ENCODE measurements at regions not wholly inside any gene's neighbourhood (a gene's known extent, or its start where the extent isn't known, plus 50 kb on each side); places are given as distances from the start of the nearest gene placed in this dataset.

DNA sequence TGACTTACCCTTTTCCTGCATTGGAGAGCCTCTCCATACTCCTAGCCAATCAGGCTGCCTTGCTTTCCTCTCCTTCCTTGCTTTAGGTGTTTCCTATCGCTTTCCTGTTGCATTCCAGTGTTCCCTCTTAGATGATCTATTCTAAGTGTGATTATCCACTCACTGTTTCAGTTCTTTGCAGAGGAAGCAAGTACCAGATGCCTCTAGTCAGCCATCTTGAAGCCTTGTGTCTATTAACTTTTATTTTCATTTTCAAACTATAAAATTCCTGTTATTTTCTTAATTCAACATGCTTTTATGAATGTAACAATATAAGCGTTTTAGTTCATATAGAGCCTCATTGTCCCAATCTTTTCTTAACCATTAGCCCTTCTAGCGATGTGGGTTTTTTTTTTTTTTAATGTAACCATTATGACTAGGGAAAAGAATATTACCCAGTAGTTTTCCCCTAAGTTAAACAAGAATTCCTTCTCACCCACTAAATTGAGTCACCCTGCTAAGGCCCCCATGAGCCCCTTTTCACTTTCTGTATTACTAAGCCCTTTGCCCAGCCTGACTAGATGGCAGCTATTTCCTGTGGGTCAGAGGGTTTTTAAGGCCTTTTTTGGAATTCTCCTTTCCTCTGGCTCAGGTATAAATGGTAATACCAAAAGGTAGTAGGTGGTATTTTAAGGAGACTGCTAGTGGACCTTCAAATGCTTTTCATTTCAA is 229.4 kb upstream of the CTNNB1 start:
- TF ChIP-seq, protein P1, sequence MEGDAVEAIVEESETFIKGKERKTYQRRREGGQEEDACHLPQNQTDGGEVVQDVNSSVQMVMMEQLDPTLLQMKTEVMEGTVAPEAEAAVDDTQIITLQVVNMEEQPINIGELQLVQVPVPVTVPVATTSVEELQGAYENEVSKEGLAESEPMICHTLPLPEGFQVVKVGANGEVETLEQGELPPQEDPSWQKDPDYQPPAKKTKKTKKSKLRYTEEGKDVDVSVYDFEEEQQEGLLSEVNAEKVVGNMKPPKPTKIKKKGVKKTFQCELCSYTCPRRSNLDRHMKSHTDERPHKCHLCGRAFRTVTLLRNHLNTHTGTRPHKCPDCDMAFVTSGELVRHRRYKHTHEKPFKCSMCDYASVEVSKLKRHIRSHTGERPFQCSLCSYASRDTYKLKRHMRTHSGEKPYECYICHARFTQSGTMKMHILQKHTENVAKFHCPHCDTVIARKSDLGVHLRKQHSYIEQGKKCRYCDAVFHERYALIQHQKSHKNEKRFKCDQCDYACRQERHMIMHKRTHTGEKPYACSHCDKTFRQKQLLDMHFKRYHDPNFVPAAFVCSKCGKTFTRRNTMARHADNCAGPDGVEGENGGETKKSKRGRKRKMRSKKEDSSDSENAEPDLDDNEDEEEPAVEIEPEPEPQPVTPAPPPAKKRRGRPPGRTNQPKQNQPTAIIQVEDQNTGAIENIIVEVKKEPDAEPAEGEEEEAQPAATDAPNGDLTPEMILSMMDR (IDR thresholded peaks at IDR 0.05; ENCODE audit: borderline replicate concordance, extremely low read depth, low read length, poor library complexity, severe bottlenecking): no peak
- TF ChIP-seq EZH2 (IDR thresholded peaks at IDR 0.05; ENCODE audit: borderline replicate concordance, low read depth, low read length, severe bottlenecking): no peak

All from DND-41 (cell line).